ENCODE measurements at regions not wholly inside any gene's neighbourhood (a gene's known extent, or its start where the extent isn't known, plus 50 kb on each side); places are given as distances from the start of the nearest gene placed in this dataset.

- no peak overlapping the region for H3K4me3 ChIP-seq (ENCODE audit: low read depth, low read length)
- no peak for DNase-seq (ENCODE audit: low read depth)
These were observed 1262.9 kb downstream of the FSCB start for GRCh38 chr14:43244142-43244625.

GRCh38 chr14:43243168-43243567 is 1263.9 kb downstream of the FSCB start:
- DNase-seq (ENCODE audit: low read depth) = no peak
- no peak overlapping the region for H3K4me3 ChIP-seq (ENCODE audit: low read depth, low read length)
- TF ChIP-seq CTCF (conservative IDR thresholded peaks at IDR 0.05; ENCODE audit: low read depth, low read length) = no peak

More at GRCh38 chr14:43244142-43244625, 1262.9 kb downstream of the FSCB start:
- TF ChIP-seq CTCF (conservative IDR thresholded peaks at IDR 0.05; ENCODE audit: low read depth, low read length) = no peak

GRCh38 chr14:43232261-43232660 is 1274.8 kb downstream of the FSCB start:
- no peak for DNase-seq (ENCODE audit: low read depth)
- H3K4me3 ChIP-seq (ENCODE audit: low read depth, low read length) = no peak overlapping the region
- no peak for TF ChIP-seq CTCF (conservative IDR thresholded peaks at IDR 0.05; ENCODE audit: low read depth, low read length)

GRCh38 chr14:43215524-43215923 is 1291.6 kb downstream of the FSCB start:
- no peak for TF ChIP-seq CTCF (conservative IDR thresholded peaks at IDR 0.05; ENCODE audit: low read depth, low read length)
- no peak overlapping the region for H3K4me3 ChIP-seq (ENCODE audit: low read depth, low read length)
- no peak for DNase-seq (ENCODE audit: low read depth)

GRCh38 chr14:43207189-43207588 is 1299.9 kb downstream of the FSCB start:
- H3K4me3 ChIP-seq (ENCODE audit: low read depth, low read length) = no peak overlapping the region
- TF ChIP-seq CTCF (conservative IDR thresholded peaks at IDR 0.05; ENCODE audit: low read depth, low read length) = no peak
- no peak for DNase-seq (ENCODE audit: low read depth)

- peak; percentile 30 for DNase-seq (ENCODE audit: low read depth)
- TF ChIP-seq CTCF (conservative IDR thresholded peaks at IDR 0.05; ENCODE audit: low read depth, low read length) = no peak
- no peak overlapping the region for H3K4me3 ChIP-seq (ENCODE audit: low read depth, low read length)
These were observed 1302.3 kb downstream of the FSCB start for GRCh38 chr14:43204816-43205215.

GRCh38 chr14:43200519-43200918 is 1306.6 kb downstream of the FSCB start:
- DNase-seq (ENCODE audit: low read depth) = no peak
- no peak overlapping the region for H3K4me3 ChIP-seq (ENCODE audit: low read depth, low read length)
- no peak for TF ChIP-seq CTCF (conservative IDR thresholded peaks at IDR 0.05; ENCODE audit: low read depth, low read length)

Measured in choroid plexus epithelial cell (primary cell).